SK-N-SH treated with all-trans-retinoic acid at 6 μM for 48 hours (cell line): ENCODE measurements at regions not wholly inside any gene's neighbourhood (a gene's known extent, or its start where the extent isn't known, plus 50 kb on each side); places are given as distances from the start of the nearest gene placed in this dataset.

Experiments
- CSRNP3 ChIP-seq: fragments of 250-450 bp; sonication (Bioruptor Pico); IDR thresholded peaks from 2 replicates; pipeline ENCODE4 v1.5.1; 2021; ENCODE audit warnings: mild to moderate bottlenecking, moderate library complexity
- RARB ChIP-seq: fragments of 250-450 bp; sonication (Bioruptor Pico); IDR thresholded peaks from 2 replicates; pipeline ENCODE4 v1.8.0; 2021; ENCODE audit warnings: mild to moderate bottlenecking, moderate library complexity
- TCF4 ChIP-seq: fragments of 250-450 bp; sonication (Bioruptor Pico); IDR thresholded peaks from 2 replicates; pipeline ENCODE4 v1.8.0; 2021; ENCODE audit warnings: mild to moderate bottlenecking, moderate library complexity, borderline replicate concordance

- no peak for TF ChIP-seq CSRNP3 (CRISPR knock-in tag)
- TF ChIP-seq RARB (CRISPR knock-in tag): no peak
- no peak for TF ChIP-seq TCF4 (CRISPR knock-in tag)
Measured at GRCh38 chr15:67906382-67906781, 66.5 kb upstream of the RNU6-1 start.
